ENCODE measurements at regions not wholly inside any gene's neighbourhood (a gene's known extent, or its start where the extent isn't known, plus 50 kb on each side); places are given as distances from the start of the nearest gene placed in this dataset.
"Not testable (repeated sequence)": the region's sequence is repeated elsewhere in the genome, so short reads cannot be mapped to it uniquely, and the experiment has no call there.

GRCh38 chr22:16679191-16679834 lies 86.7 kb upstream of the CCT8L2 start:
- not testable (repeated sequence) for H3K27me3 ChIP-seq (ENCODE audit: insufficient read depth, poor library complexity, severe bottlenecking); H3K27ac ChIP-seq (replicated peaks); H3K4me3 ChIP-seq (replicated peaks; ENCODE audit: insufficient read depth, low read length)

GRCh38 chr22:16673433-16673832 lies 80.8 kb upstream of the CCT8L2 start:
- not testable (repeated sequence) for H3K27ac ChIP-seq (replicated peaks); DNase-seq (ENCODE audit: low read depth in 1 of 2, low spot score in 1 of 2); H3K4me3 ChIP-seq (replicated peaks; ENCODE audit: insufficient read depth, low read length); H3K27me3 ChIP-seq (ENCODE audit: insufficient read depth, poor library complexity, severe bottlenecking)

More at GRCh38 chr22:16679191-16679834, 86.7 kb upstream of the CCT8L2 start:
- not testable (repeated sequence) for DNase-seq (ENCODE audit: low read depth in 1 of 2, low spot score in 1 of 2)

GRCh38 chr22:16665610-16666009 lies 73.0 kb upstream of the CCT8L2 start:
- H3K27ac ChIP-seq (replicated peaks); DNase-seq (ENCODE audit: low read depth in 1 of 2, low spot score in 1 of 2); H3K4me3 ChIP-seq (replicated peaks; ENCODE audit: insufficient read depth, low read length); H3K27me3 ChIP-seq (ENCODE audit: insufficient read depth, poor library complexity, severe bottlenecking): not testable (repeated sequence)

- H3K27me3 ChIP-seq (ENCODE audit: insufficient read depth, poor library complexity, severe bottlenecking); H3K4me3 ChIP-seq (replicated peaks; ENCODE audit: insufficient read depth, low read length); DNase-seq (ENCODE audit: low read depth in 1 of 2, low spot score in 1 of 2); H3K27ac ChIP-seq (replicated peaks): not testable (repeated sequence)
Observed at GRCh38 chr22:16662330-16662729, 69.7 kb upstream of the CCT8L2 start.

- not testable (repeated sequence) for H3K4me3 ChIP-seq (replicated peaks; ENCODE audit: insufficient read depth, low read length); H3K27me3 ChIP-seq (ENCODE audit: insufficient read depth, poor library complexity, severe bottlenecking); H3K27ac ChIP-seq (replicated peaks); DNase-seq (ENCODE audit: low read depth in 1 of 2, low spot score in 1 of 2)
Observed at GRCh38 chr22:16660989-16661388, 68.4 kb upstream of the CCT8L2 start.

GRCh38 chr22:16660570-16660969 lies 68.0 kb upstream of the CCT8L2 start:
- not testable (repeated sequence) for DNase-seq (ENCODE audit: low read depth in 1 of 2, low spot score in 1 of 2); H3K27ac ChIP-seq (replicated peaks); H3K27me3 ChIP-seq (ENCODE audit: insufficient read depth, poor library complexity, severe bottlenecking); H3K4me3 ChIP-seq (replicated peaks; ENCODE audit: insufficient read depth, low read length)

GRCh38 chr22:16659273-16659834 lies 66.7 kb upstream of the CCT8L2 start:
- not testable (repeated sequence) for H3K27ac ChIP-seq (replicated peaks); H3K4me3 ChIP-seq (replicated peaks; ENCODE audit: insufficient read depth, low read length); H3K27me3 ChIP-seq (ENCODE audit: insufficient read depth, poor library complexity, severe bottlenecking); DNase-seq (ENCODE audit: low read depth in 1 of 2, low spot score in 1 of 2)

- no peak for DNase-seq (ENCODE audit: low read depth in 1 of 2, low spot score in 1 of 2)
- H3K27me3 ChIP-seq (ENCODE audit: insufficient read depth, poor library complexity, severe bottlenecking): no peaks in the 10 kb centered on the region
Observed at GRCh38 chr22:16658068-16658467, 65.5 kb upstream of the CCT8L2 start.

More at GRCh38 chr22:16658068-16658467, 65.5 kb upstream of the CCT8L2 start:
- Histone ChIP-seq H3K27ac (replicated peaks) (no peak overlapping the region), H3K4me3 (replicated peaks; ENCODE audit: insufficient read depth, low read length) (no peak overlapping the region)
- no peak for TF ChIP-seq SPI1 (IDR thresholded peaks at IDR 0.05; ENCODE audit: borderline replicate concordance, low read depth)
- TF ChIP-seq POLR2AphosphoS5 (IDR thresholded peaks at IDR 0.05; ENCODE audit: low read depth): no peak
- no peak for TF ChIP-seq CTCF (IDR thresholded peaks at IDR 0.05; ENCODE audit: insufficient read depth, low read length)
- no peak for TF ChIP-seq REST (IDR thresholded peaks at IDR 0.05; ENCODE audit: insufficient replicate concordance, low read depth)
- no peak for TF ChIP-seq GABPA (IDR thresholded peaks at IDR 0.05; ENCODE audit: low read depth)

All from HL-60 (cell line).